ENCODE measurements at regions not wholly inside any gene's neighbourhood (a gene's known extent, or its start where the extent isn't known, plus 50 kb on each side); places are given as distances from the start of the nearest gene placed in this dataset.
"Not testable (repeated sequence)": the region's sequence is repeated elsewhere in the genome, so short reads cannot be mapped to it uniquely, and the experiment has no call there.

GRCh38 chr18:34352385-34353163 is 127.9 kb upstream of the NOL4 start:
- DNase-seq = no peak

- DNase-seq = no peak
Observed at GRCh38 chr18:34354351-34354750, 129.6 kb upstream of the NOL4 start.

GRCh38 chr18:34357944-34358580 is 133.3 kb upstream of the NOL4 start:
- no peak for DNase-seq

- no peak for DNase-seq
Observed at GRCh38 chr18:34358923-34359322, 134.2 kb upstream of the NOL4 start.

GRCh38 chr18:34364699-34365098 is 140.0 kb upstream of the NOL4 start:
- no peak for DNase-seq

GRCh38 chr18:34370704-34371395 is 146.1 kb upstream of the NOL4 start:
- DNase-seq = no peak

GRCh38 chr18:34380326-34380725 is 155.6 kb upstream of the NOL4 start:
- no peak for DNase-seq

- no peak for DNase-seq
Observed at GRCh38 chr18:34385311-34385710, 160.6 kb upstream of the NOL4 start.

- DNase-seq = no peak
Observed at GRCh38 chr18:34386803-34387202, 162.1 kb upstream of the NOL4 start.

- no peak for DNase-seq
Observed at GRCh38 chr18:34397286-34397896, 172.7 kb upstream of the NOL4 start.

GRCh38 chr18:34399892-34400291 is 175.2 kb upstream of the NOL4 start:
- no peak for DNase-seq

- DNase-seq = no peak
Observed at GRCh38 chr18:34400834-34401233, 176.1 kb upstream of the NOL4 start.

GRCh38 chr18:34401775-34402174 is 177.1 kb upstream of the NOL4 start:
- no peak for DNase-seq

- DNase-seq = not testable (repeated sequence)
Observed at GRCh38 chr18:34407471-34407870, 182.8 kb upstream of the NOL4 start.

GRCh38 chr18:34411952-34412351 is 187.2 kb upstream of the NOL4 start:
- no peak for DNase-seq

GRCh38 chr18:34431042-34431441 is 206.3 kb upstream of the NOL4 start:
- DNase-seq = no peak

GRCh38 chr18:34444622-34445021 is 219.9 kb upstream of the NOL4 start:
- DNase-seq = no peak

GRCh38 chr18:34448662-34449061 is 223.9 kb upstream of the NOL4 start:
- no peak for DNase-seq

GRCh38 chr18:34457761-34458160 is 233.0 kb upstream of the NOL4 start:
- no peak for DNase-seq

- DNase-seq = no peak
Observed at GRCh38 chr18:34458410-34458977, 233.8 kb upstream of the NOL4 start.

- DNase-seq = no peak
Observed at GRCh38 chr18:34461266-34461665, 236.6 kb upstream of the NOL4 start.

GRCh38 chr18:34467058-34467457 is 242.3 kb upstream of the NOL4 start:
- DNase-seq = no peak

GRCh38 chr18:34480162-34480700 is 229.9 kb upstream of the DTNA start:
- DNase-seq = no peak

Data from EL (cell line).